ENCODE measurements at regions not wholly inside any gene's neighbourhood (a gene's known extent, or its start where the extent isn't known, plus 50 kb on each side); places are given as distances from the start of the nearest gene placed in this dataset.

DNA sequence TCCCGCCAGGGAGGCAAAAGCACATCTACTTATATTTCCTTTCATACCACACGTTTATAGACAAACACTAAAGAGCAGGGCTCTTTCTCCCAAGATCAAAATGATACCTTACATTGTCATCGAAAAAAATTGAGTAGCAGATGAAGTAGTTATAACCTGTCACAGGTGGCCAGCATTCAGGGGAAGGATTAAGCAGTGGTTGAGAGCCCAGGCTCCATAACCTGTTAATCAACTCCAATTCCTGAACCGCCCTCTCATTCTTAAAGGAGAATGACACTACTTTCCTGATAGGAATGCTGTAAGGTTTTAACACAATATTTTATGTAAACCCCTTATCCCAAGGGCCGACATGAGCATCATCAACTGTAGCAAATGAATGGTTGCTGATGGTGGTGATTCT, 268.9 kb upstream of the KCNIP4 start:
- no peak for DNase-seq

DNA sequence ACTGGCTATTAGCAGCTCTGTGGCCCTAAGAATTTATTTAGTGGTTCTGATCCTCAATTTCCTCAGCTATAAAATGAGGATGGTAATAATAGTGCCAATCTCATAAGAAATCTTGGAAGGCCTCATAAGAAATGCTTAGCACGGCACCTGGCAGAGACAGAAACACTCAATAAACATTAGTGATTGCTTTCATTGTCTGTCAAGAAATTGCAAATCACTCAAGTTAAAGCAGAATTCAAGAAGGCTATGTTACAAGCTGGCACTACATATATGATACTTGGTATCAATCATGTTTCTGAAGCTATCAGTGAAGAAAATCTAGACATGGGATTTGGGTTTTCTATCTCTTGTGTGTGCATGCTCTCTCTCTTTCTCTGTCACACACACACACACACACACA, 267.7 kb upstream of the KCNIP4 start:
- no peak for DNase-seq

DNA sequence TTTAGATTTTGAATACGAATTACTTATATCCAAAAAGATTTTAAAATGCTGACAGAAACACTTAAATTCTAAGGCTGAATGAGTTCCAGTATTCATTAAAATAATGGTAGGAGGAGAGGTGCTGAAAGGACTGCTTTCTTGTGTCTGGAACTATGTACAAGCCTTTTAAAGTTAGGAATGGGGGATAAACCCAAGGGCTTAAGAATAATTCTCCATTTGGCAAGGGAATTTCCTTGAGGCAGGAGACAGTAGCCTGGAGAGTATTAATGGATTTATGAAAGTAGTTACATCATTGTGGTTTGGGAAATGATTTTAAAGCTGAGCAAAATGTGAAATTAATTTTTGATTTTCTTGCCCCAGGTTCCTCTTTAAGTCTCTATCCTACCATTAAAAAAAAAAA, 266.5 kb upstream of the KCNIP4 start:
- DNase-seq, result no peak

DNA sequence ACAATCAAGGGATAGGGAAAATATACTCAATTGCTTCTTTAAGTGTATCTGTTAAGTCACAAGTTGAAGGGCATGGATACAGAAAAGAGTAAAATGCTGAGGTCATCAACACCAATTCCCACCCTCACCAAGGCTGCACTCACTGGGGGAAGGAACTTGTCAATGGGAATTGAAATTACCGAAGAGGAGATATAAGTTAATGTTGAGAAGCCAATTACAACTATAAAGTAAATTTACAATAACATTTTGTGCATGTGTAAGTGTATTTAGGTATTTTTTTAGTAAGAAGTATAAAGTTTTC, 255.1 kb upstream of the KCNIP4 start:
- DNase-seq, result no peak

DNA sequence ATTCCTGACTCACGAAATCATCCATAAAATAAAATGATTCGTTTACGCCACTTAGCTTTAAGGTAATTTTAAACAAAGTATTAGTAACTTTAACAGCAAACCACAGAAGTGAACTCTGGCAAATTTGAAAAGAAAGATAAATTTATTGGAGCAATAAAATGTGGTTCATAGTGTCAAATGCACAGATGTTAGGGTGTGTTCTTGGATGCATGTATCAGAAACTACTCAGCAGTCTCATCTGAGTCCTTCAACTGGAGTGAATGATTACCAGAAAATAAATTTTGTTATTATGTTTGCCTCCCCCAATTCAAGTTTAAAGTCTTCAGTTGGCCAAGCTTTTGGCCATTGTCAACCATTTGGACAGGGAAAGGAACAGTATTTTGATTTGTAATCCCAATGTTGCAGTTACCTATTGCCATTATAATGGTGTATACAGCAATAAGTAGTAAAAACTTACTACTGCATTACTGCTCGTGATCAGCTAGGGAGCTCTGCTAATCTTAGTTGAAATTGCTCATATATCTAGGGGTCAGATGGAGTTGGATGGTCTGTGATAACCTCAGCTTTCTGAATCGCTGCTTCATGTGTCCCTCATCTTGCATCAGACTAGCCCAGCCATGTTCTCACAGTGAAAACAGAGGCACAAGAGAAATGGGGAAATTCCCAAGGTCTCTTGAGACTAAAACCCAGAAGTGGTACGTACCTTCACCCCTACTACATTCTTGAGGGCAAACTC, 254.6 kb upstream of the KCNIP4 start:
- DNase-seq, result no peak

DNA sequence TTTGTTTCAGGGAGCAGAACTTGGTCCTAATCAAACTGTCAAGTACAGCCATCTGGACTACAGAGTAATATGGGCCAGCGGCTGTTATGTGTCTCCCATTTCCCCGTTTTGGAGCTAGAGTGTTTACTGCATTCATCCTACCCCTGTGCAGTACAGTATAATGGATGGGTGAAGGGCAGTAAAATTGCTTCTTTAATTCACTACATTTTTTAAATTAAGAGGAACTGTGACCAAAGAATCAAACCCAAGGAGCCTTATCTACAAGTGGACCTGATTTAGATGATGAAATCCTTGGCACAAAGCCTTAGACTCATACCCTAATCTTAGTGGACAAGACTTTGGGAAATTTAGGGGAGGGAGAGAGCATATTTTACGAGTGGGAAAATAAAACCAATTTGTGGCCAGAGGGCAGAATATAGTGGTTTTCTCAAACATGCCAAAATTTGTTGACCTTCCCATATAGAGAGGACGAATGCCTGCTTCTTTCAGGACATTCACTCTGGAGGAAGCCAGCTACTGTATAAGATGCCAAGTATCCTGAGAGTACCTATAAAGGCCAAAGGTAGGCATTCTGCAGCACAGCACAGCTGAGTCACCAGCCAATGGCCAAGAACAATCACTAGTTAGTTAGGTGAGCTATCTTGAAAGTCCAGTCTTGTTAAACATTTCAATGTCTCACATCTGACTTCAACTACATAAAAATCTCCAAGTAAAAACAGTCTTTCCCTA, 253.8 kb upstream of the KCNIP4 start:
- DNase-seq, result no peak

DNA sequence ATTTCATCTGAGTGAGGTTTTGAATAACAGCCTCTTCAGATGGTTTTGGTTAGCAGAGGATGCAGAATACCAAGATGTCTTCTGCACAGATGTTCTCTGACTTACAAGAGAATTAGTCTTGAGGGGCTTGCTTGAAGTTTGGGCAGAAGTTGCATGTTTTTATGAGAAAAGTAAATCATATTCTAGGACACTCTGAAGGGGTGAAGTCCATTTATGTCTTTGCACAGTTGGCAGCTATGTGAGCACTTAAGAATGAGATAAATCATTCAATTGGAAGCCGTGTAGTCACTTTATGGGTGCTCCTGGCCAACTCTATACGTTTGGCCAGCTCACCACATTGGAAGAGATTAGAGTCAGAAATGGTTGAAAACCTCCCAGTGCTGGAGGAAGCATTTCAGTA, 252.7 kb upstream of the KCNIP4 start:
- DNase-seq, result no peak

DNA sequence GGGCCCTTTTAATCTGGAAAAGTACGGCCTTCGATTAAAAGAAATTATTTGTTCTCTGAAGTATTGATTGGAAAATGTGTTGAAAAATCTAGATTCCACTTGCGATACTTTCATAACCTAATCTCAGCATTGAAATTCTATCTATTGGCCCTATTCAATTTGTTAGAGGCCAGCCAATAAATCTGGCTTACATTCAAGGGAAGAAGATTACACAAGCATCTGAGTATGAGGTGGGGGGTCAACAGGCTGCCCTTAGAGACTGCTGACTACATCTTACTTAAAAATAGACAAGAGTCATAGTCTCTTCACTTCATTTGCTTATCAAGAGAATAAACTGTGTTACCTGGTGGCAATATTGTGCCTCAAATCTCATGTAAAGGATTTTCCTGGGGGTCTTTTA, 248.0 kb upstream of the KCNIP4 start:
- no peak for DNase-seq

DNA sequence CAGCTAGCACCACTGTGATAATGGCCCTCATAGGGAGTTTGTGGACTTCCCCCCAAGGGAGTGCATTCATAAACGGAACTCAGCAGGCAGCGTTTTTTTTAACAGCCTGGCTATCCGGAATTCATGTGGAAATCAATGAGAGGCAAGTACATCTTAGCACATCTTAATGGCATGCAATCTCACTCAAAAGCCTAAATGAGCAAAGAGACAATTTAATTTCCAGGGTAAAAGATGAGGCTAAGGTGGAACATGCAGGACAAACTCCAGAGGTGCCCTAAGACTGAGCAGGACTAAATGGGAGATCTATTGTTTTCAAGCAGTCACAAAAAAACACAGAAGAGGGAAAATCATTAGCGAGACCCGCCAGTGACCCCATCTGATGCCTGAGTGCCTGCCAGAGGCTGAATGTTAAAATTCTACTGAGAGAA, 243.5 kb upstream of the KCNIP4 start:
- DNase-seq, result no peak

DNA sequence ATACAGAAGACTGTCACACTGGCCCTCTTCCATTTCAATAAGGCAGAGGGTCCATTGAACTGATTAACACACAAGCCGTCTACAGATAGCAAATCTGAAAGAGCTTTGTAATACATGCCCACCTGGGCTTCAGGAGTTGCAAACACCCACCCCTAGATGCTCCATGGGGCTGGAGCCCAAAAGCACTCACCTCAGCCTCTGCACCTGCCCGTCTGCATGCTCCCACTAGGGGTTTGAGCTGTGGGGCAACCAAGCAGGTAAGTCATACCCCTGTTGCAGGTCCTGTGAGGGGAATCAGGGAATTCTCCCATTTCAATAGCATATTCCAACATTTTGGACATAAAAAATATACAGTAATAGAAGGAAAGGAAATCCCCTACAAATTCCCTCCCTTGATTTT, 243.0 kb upstream of the KCNIP4 start:
- DNase-seq, result no peak

DNA sequence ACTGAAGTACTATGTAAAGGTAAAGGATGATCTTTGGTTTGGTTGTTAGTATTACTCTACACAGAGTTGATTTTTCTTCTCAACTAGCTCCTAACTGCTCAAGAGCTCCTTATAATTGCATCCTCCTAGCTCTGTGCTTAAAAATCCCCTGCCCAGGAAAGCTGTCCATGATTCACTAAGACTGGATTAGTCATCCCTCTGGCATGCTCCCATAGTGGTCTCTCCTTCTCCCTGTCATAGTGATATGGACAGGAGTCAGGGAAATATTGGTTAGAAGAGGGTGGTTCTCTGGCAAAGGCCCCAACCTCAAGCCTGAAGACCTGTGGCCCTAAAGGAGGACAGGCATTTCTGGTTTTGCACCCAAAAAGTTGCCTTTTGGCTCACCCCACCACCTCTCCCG, 242.3 kb upstream of the KCNIP4 start:
- no peak for DNase-seq

DNA sequence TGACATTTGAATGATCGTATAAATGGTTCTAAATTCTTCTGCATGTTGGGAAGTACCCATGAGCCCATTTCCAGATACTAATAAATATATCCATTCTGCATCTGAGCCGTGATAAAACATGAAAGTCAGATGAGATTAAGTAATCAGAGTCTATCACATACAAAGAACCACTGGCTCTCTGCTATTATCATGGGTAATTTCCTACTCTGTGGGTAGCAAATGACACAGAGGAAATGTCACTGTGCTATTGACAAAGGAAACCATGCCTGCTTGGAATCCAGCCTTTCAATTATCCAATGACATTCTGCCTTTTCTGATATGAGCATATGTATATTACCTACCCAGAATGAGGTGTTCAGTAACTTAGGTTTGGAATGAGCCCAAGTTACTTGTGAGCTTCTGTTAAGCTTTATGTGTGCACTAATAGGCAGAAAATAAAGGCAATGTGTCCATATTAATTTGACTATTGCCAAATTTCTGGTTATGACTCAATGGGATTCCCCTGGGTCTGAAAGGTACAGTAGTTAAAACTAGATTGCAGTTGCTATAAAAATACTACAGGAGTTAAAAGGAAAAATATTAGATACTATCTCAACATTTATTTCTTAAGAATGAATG, 238.7 kb upstream of the KCNIP4 start:
- DNase-seq, result no peak

DNA sequence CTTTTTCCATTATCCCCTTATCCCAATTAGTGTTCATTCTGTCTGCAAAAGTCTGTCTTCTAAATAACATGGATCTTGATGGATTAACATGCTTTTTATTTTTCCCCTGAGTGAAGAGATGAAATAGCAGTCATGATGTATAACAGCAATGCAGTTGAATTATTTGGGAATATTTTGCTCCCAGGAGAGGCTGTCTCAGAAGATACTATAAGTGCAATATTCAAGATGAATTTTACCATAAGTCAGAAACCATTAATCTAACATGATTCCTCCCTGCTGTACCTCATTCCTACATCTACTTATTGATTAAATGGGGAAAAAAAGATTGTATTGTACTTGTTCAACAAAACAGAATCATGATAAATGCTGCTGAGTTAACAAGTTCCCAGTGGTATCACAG, 233.2 kb upstream of the KCNIP4 start:
- DNase-seq, result no peak

DNA sequence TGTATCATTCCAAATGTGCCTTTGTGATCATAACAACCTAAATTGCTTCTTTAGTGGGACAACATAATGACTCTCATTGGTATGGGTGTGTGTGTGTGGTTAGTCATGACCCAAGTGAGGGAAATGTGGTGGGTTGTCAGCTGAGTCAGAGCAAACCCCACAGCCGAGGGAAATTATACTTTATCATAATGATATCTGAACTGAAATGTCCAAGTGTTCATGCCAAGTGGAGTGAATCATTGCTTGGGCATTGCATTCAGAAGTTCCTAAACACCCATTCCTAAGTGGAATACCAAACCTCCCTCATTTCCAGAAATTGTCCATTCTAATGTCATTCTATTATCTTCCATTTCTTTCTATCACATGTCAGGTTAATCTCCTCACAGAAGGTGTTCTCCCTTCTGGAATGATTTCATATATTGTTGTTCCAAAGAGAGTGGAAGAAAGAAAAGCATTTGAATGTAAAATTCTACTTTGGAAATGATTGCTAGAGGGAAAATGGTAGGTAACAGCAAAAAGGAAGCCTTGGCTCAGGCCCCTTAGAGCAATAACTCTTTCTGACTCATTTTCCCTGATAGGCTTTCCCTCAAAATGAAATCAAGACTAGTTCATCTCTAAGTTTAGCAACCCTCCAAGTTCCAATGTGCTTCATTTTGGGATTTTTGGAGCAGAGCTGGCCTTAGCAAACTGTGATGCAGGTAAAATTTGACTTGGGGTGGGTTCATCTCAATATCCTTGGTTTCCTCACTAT, 230.7 kb upstream of the KCNIP4 start:
- DNase-seq, result no peak

DNA sequence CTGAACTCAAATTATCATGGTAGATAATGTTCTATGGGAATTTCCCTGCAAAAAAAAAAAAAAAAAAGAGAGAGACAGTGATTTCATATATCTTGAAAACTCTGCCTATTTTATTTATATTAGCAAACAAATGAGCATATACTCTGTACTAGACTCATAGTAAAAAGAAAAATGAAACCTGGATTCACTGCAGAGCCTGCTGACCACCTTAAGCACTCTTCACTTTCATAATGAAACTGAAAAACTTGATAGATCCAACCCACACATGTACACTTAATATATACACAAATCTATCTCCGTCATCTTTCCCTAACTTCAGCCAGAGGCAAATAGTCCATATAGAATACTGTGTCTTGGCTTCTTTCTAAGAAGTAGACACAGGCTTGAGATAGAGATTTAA, 226.1 kb upstream of the KCNIP4 start:
- no peak for DNase-seq

DNA sequence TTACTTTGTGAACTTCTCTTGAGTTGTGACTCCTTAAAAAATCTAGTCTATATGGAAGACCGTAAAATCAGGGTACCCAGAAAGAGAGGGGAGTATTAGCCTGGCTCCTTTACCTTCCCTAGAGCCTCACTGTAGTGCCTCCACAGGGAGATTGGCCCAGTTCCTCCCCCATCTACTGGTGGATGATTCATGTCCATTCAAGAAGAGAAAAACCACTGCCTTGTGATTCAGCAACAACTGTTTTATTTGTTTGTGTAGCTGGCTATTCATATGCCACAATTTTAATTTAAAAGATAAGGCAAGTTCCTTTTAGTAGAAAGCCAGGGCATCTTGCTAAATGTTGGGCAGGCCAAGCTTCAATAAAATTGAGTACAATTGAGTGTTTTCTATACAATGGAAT, 221.8 kb upstream of the KCNIP4 start:
- DNase-seq, result no peak

DNA sequence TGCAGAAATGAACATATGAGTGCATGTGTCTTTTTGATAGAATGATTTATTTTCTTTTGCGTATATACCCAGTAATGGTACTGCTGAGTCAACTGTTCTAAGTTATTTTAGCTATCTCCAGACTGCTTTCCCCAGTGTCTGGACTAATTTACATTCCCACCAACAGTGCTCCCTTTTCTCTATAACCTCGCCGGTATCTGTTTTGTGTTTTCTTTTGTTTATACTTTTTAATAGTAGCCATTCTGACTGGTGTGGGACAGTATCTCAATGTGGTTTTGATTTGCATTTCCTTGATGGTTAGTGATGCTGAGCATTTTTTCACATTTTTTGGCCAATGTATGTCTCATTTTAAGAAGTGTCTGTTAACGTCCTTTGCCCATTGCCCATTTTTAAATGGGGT, 218.6 kb upstream of the KCNIP4 start:
- no peak for DNase-seq

DNA sequence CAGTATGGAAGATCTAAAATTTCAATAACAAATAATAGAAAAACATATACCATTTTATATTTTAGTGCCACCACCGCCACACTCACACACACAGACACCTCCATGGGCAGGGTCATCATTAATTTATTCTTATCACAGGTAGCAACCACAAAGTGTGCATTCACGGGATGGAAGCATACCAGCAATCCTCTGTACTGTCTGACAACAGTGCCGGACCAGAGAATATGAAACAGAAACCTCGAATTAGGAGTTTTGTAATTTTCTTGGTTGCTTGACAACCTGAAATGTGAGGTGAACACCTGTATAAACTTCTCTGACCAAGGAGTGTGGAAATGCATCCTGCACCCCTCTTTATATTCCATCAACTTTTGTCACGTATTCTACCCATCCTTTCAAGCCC, 213.9 kb upstream of the KCNIP4 start:
- no peak for DNase-seq

DNA sequence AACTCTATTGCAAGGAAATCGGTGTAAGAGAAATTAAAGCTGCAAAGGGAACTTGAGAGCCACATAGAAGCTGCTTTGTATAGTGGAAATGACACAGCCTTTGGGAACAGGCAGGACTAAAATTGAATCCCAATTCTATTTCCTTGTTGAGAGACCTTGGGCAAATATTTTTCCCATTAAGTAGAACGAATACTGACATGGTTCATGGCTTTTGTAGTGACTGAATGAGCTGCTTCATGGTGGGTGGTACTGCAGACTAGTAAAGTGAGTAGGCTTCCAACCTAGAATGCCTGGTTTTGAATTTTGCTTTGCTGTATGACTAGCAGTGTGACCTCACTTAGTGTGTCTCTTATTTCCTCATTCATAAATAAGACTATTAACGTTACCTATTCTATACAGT, 182.2 kb upstream of the KCNIP4 start:
- no peak for DNase-seq

DNA sequence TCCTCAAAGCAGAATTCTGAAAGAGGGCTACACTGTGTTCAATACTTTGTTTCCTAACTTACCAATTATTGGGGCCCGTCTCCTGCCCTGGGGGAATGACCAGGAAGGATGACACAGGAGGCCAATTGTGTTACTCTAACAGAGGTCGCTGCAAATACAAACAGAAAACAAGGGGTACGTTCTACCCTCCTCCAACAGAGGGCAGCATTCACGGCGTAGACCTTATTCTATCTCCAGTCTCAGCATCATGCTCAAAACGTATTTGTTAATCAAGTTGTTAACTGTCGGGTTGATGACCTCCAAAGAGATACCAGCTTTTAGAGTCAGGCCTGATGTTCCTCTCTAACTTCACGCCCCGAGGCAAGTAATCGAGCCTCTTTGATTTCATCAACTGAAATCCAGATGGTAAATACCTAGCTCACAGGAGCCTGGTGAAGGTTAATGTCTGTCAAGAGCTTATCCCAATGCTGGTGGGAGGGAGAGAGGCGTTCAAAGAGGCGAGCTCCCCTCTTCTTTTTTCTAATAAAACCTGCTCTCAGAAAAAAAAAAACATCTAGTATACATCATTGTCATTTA, 181.0 kb upstream of the KCNIP4 start:
- no peak for DNase-seq

DNA sequence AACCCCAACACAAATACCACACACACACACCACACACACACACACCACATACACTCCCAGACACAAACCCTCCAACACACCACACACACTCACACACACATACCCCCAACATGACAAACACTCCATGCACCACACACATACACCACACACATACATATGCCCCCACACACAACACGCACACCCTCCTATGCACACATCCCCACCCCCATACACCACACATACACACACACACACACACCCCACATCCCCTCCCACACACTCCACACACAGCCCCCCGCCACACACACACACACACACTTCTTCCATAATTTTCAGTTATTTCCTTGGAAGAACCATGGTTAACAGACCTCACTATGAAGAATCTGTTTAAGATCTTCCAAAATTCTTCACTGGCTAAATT, 173.5 kb upstream of the KCNIP4 start:
- DNase-seq, result no peak

DNA sequence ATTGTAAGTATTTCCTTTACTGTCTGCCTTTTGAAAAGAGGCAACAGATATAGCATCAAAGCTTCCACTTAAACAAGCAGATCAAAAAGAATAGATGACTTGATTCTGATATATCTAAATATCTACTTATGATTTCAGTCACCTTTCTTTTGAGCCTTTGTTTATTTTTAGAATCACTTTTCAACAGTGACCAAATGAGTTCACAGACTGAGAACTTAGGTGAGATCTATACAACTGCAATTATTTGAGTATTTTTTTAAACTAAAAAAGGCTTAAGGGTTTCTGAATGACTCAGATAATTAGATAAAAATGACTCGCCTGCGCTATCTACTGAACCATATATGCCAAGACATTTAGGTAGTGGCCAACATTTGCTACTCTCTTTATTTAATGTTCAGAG, 166.7 kb upstream of the KCNIP4 start:
- DNase-seq, result no peak

DNA sequence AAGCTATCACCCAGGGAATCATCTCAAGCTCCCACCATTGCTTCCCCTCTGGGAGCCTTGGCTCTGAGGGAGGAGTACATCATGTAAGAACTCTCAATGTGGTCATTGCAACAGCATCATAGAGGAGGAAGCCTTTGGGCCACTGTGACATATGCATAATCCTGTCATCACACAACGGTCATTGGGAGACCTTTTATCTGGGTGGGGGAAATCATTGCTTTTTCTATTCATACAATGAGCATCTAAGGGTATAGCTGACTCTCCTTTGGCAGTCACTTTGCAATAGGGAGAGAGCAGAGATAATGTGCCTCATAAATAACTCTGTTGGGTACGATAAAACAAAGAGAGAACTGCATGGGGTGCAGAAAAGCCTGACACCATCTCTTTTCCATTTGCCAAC, 155.2 kb upstream of the KCNIP4 start:
- no peak for DNase-seq

DNA sequence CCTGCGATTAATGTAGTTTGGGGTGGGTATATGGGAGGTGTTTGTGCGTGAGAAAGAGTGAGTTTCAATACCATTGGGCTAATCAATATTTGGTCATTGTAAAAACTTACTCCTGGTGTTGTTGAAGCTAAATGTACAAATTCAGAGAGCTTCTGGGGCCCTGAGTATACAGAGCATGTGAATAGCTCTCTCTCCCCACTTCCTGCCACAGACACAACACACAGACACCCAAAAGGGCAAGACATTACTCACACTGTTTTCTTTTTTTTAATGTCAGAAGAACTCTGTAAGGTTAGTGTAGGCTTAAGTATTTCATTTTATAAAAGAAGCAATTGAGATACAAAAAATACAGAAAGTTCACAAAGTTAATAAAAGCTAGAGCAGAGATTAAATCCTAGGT, 151.3 kb upstream of the KCNIP4 start:
- no peak for DNase-seq

All from GDM1 (cell line).